GM18909 (cell line): ENCODE measurements at regions not wholly inside any gene's neighbourhood (a gene's known extent, or its start where the extent isn't known, plus 50 kb on each side); places are given as distances from the start of the nearest gene placed in this dataset.

Experiments used
- ATAC-seq: cut with Tn5 transposase; IDR thresholded peaks from one replicate; pipeline ENCODE4 v1.9.1; 2021; ENCODE audit warnings: mild to moderate bottlenecking; ENCODE audit not compliant: unreplicated experiment, poor library complexity

DNA sequence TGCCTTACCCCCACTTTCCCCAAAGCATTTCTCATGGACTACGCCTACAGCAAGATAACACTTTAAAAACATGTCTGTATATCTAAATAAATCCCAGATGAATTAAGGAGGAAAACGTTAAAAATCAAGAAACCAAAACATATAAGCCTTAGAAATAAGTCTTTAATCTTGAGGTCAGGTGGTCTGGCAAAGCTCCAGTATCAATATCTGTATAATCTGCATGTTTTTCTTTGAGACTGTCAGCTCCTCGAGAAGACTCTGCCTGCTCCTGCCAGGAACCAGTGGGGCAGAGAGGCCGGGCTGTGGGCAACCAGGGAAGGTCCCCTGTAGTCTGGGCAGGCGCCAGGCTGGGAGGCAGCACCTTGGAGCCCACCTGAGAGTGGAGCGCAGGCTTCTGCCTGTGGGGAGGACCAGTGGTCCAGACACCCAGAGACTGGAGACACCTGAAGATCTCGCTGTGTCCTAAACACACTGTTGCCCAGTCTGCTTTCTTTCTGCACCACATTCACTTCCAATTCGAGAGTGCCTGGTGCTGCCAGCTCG, 291.0 kb upstream of the SOX11 start:
- no peak for ATAC-seq

DNA sequence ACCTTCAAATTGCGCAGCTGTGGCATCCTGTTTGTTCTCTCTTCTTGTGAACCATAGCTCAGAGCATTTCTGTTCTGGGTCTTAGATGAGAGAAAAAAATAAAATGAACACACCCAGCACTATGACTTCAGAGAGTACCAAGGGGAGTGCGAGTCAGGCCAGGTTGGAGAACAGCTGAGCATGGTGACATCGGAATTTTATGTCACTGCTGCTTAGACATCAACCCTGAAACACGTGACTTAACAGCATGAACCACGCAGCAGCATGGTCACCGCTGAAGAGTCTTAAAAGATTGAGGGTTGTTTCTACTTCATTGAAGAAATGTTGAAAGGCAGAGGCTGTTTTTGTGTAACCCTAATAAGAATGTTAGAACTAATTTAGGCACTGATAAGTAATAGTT, 288.8 kb upstream of the SOX11 start:
- no peak for ATAC-seq

DNA sequence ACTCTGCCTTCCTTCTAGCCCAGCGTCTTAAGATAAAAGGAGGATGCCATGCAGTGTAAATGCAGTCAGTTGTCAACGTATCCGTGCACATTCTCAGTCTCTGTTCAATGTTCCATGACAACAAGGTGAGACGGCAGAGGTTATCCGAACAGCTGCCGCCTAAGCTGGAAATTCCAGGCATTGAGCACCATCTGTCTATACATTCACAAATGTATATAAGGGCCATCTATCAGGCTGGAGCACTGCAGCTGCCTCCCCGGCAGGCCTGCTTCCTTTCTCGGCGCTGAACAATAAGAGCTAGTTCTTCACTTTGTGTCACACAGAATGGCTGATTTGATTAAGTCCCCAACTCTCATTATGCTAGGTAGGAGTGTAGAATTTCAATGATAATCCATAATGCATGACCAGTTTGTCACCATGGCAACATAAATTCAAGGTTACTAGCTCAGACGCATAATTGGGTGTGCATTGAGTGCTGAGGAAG, 282.2 kb upstream of the SOX11 start:
- ATAC-seq = no peak

DNA sequence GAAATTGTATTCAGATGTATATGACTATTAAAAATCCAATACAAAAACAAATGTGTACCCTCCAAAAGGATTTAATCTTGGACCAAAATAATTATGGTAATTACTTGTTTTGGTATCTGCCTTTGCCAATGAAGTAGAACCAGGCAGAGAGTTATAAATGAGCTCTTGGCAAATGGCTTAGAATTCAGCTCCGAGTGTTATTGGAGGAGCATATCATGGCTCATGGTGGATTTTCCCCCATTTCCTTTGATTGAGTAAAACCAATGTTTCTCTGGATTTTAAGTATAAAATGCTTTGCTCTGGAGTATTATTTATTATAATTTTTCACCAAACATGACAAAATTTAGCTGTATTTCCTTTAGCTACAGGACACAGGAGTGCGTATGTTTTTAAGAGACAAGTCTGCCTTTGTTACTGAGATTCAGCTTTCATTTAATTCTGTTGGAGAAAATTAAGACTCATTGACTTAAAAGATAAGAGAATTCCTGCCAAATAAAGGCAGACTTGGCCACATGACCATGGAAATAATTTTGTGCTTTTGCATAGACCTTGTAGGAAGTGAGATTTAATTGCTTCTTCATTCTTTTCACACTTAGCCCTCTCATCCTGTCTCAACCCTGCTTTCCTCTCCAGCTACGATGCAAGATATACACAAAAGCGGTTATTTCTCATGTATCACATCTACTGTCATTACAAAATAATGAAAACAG, 281.0 kb upstream of the SOX11 start:
- ATAC-seq = no peak

DNA sequence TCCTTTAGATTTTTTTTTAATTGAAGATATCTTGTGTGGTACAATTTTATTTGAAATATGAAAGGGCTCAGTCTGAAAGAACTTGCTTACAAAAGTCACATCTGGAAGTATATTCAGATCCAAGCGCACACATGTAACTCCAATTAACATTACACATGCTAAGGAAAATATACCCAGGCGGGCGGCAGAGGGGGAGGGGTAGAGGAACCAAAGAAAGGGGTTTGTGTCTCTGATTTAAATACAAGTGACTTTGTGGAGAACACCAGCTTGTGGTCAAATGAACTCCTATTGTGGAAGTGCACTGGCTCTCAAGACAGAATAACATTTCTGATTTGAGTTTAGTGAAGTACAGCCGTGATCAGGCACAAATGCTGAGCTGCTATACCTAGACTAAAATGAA, 280.2 kb upstream of the SOX11 start:
- ATAC-seq = no peak

DNA sequence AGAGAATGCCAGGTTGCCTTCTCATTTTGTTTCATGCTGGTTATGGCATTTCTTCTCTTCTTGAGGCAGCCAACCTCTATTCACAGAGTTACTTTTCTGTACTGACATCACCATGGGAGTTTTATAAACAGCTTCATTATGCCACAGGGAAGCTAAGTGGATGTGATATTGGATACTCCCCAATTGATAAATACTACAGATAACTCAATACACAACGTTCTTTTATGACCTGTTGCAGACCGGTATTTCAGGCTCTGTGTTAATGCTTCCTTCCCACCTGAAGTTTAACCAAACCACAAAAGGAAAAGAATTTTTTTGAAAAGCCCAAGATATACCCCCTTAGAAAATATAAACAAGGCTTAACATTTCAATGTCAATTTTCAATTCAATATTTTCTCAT, 258.3 kb upstream of the SOX11 start:
- no peak for ATAC-seq

DNA sequence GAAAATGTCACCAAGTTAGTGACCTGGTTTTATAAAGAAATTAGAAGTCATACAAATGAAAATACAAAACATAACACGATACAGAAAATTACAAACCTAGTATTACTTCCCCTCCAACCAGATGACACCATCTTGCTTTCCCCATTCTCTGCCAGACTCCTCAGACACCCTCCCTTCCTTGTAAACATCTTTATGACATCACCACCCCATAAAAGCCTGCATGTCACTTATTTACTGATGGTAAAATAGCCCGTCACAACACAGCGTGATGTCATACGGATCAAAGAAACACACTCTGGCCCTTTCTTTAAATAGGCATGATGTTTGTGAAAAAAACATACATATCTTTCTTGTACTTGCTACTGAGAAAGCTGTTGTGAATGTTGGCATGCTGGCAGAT, 254.8 kb upstream of the SOX11 start:
- no peak for ATAC-seq

DNA sequence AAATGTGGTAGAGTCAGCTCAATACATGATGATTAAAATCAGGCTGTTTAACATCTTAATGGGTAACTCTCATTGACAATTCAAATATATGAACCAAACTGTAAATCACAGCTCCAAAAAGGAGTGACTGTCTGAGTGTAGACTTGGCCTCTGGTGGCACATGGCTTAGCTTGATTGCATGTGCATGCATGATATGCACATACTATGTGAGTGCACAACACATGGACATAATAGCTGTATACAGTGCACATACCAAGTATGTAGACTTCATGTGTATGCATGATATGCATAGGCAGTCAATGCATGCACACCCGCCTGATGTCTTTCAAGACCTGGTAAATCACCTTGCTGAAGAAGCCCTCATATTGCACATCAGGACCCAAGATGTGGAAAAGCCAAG, 252.0 kb upstream of the SOX11 start:
- no peak for ATAC-seq

DNA sequence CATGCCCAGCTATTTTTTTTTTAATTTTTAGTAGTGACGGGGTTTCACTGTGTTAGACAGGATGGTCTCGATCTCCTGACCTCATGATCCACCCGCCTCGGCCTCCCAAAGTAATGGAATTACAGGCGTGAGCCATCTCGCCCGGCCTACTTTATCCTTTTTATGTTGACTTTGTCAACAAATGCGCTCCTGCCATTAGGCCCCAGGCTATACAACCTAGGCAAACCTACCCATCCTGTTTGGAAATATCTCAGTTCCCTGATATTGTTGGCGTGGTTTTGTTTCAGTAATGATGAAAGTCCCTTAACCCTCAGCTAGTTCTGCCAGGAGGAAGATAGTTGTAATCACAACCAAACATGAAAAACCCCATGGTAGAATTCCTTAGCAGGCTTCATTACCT, 249.4 kb upstream of the SOX11 start:
- no peak for ATAC-seq

DNA sequence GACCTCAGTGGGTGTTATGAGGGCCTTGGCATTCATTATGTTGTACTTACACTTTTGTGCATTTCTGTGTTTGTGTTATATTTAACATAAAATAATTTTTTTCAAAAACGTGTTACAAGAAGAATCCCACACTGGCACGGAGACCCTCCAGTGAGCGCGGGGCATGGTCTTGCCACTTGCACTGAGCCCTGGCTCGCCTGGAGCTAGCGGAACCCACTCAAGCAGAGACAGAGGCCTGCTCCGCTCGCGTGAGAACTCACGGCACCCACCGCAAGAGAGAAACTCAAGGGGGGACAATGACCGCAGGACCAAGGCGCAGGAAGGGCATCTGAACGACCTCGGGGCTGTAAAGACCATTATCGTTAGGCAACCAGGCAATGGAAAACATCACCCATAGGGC, 248.0 kb upstream of the SOX11 start:
- ATAC-seq = no peak

DNA sequence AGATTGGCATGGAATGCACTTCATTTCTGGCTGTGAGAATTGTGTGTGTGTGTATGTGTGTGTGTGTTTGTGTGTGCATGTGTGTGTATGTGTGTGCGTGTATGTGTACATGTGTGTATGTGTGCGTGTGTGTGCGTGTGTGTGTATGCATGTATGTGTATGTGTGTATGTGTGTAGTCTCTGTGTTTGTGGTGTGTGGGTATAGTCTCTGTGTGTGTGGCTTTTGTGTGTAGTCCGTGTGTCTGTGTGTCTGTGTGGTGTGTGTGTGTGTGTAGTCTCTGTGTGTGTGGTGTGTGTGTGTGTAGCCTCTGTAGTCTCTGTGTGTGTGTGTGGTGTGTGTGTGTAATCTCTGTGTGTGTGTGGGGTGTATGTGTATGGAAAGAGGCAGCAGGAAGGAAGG, 247.3 kb upstream of the SOX11 start:
- no peak for ATAC-seq

DNA sequence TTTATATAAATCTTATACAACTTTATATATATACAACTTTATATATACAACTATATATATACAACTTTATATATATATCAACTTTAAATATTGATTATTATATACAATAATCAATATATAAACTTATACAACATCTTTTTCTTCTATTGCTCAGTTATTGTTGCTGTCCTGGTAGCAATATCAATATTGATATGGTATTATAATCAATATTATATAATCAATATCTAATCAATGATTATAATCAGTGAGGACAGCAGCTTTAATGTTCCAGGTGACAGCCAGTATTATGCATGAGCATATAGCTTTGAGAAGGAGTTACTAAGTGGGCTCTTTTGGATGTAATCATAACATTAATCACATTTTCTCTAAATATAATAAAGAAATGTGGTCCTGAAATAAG, 242.3 kb upstream of the SOX11 start:
- ATAC-seq = no peak

DNA sequence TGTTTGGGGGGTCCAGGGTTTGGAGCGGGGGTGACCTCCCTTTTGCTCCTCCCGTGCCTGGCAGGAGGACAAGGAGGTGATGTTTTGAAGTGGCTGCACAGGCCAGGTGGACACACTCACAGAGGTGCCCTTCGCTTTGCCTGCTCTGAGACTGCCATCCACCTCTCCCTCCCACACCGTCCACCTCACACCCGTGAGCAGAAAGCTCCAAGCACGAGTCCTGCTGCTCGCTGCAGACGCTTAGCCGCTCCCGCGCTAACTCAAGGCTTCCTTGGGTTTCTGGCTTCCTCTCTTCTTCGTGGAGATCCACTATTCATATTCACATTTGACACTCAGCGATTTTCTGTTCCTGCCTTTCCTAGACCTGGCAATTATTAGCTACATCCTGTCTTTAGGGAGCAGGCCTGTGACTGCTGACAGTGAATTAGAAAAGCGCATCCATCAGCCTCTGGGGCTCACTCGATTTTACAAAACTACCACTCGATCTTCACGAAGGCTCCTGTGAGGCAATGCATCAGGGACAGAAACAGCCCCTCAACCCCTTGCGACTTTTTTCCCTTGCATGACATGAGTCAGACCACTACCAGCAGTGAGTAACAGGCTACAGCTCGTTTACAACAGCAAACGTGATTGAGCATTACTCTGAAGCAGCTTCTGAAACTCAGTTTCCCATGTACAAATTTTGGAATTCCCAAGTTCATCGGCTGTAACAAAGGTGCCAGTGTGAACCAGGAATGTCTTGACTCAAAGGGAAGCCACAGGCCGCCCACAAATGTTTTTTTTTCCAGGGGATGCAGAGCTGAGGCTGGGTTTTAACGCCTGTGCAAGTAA, 238.7 kb upstream of the SOX11 start:
- no peak for ATAC-seq

DNA sequence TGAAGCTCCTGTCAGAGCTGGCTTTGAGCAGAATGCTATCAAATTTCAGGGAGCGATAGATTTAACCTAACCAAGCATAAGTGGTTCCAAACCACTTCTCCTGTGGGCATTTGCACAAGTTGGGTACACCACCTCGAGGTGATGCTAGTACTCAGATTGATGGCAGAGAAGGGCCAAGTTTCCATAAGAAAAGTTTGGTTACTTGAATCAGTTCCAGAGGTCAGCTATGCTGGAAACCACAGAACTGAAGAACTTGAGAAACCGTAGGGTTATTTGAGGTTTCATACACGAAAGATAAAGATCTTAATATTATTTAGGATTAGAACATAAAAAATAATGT, 238.2 kb upstream of the SOX11 start:
- ATAC-seq = no peak

DNA sequence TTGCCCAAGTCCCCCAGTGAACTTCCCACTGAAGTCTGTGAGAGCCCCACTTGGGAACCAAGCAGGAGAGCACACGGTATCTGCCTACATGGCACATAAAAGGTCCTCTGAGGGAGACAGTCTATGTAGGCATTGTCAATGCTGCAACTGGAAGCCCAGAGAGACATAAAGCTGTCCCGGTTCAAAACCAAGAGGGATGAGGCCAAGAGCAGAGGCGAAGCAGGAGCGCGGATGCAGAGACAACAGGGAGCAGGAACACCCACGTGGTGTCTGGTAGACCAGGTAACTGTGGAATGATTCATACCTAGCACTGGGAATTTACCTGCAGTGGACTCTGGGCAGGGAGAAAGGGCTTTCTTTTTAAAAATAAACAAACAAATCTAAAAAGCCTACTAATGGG, 233.1 kb upstream of the SOX11 start:
- no peak for ATAC-seq

DNA sequence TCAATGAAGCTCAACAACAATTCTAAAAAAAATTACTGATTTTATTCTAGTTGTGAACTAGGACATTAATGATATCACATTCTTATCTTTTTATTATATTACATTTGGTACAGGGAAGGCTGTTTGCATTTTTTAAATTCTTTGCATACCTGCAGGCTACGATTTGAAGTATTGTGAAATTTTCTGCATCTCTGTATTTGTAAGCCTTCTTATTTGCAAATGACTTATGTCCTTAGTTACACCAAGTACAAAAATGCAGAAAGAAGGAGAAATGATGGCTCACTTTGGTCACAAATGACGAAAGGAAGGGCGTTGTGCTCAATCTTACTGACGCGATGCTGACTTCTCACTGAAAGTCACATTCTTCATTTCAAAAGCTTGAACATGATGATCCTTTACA, 227.5 kb upstream of the SOX11 start:
- no peak for ATAC-seq

DNA sequence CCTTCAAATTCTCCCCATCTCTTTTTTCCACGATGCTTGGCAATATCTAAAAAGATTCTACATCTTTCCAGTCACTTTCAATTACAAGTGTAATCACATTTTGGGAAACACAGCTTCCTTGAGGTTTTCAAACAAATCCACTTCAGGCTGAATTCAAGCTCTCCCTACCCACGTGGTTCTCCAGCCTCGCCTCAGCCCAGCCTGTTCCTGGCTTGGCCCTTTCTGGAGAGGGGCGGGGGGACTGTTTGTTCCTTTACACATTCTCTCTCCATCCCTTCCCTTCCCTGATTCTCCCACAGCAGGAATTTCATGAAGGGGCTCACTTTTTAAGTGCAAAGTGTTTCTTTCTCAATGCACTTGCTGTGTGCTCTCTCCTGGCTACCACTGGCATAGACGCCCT, 226.3 kb upstream of the SOX11 start:
- no peak for ATAC-seq

DNA sequence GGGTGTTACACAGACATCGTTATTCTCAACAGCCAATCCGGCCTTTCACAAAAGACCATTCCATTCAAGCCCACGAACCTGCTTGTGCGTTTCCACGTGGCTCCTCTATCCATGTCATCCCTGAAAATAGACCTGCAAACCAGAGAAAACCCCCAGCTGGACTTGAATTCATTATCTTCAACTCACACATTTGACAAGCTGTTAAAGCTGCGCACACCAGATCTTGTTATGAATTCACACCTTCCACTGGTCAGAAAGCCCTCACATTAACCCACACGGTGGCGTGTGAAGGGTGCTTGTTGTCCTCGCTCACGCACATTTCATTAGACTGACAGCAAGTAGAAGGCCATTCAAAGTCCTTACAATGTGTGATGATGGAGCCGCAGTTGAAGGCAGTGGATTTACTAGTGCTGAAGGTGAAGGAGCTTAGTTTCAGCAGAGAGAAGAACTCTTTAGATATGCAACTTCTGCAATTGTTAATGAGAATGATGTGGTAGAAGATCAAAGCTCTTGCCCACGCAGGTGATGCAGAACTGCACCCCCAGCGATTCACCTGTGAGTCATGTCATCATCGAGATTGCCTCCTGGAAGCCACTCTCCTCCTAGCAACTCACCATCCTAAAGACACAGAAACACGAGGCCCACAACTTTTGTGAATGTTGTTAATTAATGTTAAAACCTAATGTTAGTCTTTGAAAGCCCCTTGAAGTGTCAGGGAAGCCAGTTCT, 224.8 kb upstream of the SOX11 start:
- ATAC-seq = no peak

DNA sequence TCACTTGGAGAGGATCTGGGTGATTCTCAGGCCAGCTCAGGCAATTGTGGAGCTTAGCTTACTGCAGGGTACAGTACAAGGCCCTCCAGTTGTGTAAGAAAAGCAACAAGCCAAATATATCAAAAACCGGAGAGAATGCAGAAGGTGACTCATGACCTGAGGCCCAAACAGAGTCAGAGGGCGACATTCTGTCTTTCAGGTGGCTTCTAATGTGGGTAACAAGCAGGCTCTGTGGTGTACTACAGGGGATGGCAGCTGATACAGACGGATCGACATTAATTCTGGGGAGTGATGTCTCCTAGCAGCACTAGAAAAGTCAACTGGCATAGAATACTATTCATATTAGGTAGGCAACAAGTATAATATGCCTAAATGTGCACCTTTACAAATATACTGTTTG, 219.5 kb upstream of the SOX11 start:
- ATAC-seq = no peak

DNA sequence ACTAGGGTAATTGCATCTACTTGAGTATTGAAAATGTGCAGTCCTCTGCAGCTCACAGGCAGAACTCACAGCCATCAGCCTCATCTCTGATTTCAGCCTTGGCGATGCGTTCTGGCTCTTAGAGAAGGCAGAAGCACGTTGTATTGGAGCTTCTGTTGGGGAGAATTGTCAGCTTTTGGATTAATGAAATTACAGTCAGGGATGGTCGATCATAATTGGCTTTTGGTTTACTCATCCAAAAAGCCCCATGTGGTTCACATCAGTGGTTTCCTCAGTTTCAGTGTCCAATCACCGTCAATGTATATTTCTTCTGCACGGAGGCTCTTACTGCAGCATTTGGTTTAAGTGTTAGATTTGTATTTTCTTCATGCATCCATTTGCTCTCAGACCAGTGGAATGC, 218.5 kb upstream of the SOX11 start:
- no peak for ATAC-seq

DNA sequence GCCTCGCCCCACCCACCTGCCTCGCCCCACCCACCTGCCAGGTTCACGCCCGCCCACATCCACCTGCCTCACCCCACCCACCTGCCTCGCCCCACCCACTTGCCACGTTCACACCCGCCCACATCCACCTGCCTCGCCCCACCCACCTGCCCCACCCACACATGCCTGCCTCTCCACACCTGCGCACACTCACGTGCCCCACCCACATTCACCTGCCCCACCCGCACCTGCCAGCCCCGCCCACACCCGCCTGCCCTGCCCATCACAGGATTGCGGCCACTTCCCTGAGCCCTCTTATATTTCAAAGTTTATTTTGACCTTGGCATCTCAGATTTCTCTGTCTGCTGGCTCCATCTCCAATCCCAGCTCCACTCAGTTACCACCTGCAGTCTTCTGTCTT, 217.5 kb upstream of the SOX11 start:
- no peak for ATAC-seq
